ENCODE measurements at regions not wholly inside any gene's neighbourhood (a gene's known extent, or its start where the extent isn't known, plus 50 kb on each side); places are given as distances from the start of the nearest gene placed in this dataset.
"Not testable (repeated sequence)": the region's sequence is repeated elsewhere in the genome, so short reads cannot be mapped to it uniquely, and the experiment has no call there.

GRCh38 chr7:149714081-149714909, 59.1 kb downstream of the ZNF467 start:
- peak in 13 of 14 donors; percentile 18 to 90 (median 68) for DNase-seq

GRCh38 chr7:149713731-149714068, 59.7 kb downstream of the ZNF467 start:
- DNase-seq, result no peak

- no peak for DNase-seq
These were observed 60.2 kb downstream of the ZNF467 start for GRCh38 chr7:149713061-149713730.

GRCh38 chr7:149708026-149708425, 65.4 kb downstream of the ZNF467 start:
- DNase-seq, result no peak

- DNase-seq, result no peak
These were observed 65.9 kb downstream of the ZNF467 start for GRCh38 chr7:149707448-149707886.

- no peak for DNase-seq
These were observed 67.0 kb downstream of the ZNF467 start for GRCh38 chr7:149706398-149706797.

- no peak for DNase-seq
These were observed 68.9 kb downstream of the ZNF467 start for GRCh38 chr7:149704507-149704906.

- DNase-seq, result no peak
These were observed 70.2 kb downstream of the ZNF467 start for GRCh38 chr7:149703044-149703650.

GRCh38 chr7:149701495-149702240, 71.7 kb downstream of the ZNF467 start:
- DNase-seq, result no peak

GRCh38 chr7:149697767-149698166, 75.6 kb downstream of the ZNF467 start:
- not testable (repeated sequence) for DNase-seq

- no peak for DNase-seq
These were observed 77.1 kb downstream of the ZNF467 start for GRCh38 chr7:149696280-149696679.

- peak in 1 of 14 donors; percentile 21 for DNase-seq
These were observed 80.8 kb downstream of the ZNF467 start for GRCh38 chr7:149692557-149692982.

GRCh38 chr7:149692056-149692455, 81.3 kb downstream of the ZNF467 start:
- no peak for DNase-seq

GRCh38 chr7:149690688-149691446, 82.5 kb downstream of the ZNF467 start:
- no peak for DNase-seq

GRCh38 chr7:149689291-149689721, 84.1 kb downstream of the ZNF467 start:
- DNase-seq, result no peak

- DNase-seq, result no peak
These were observed 84.6 kb downstream of the ZNF467 start for GRCh38 chr7:149688836-149689235.

- DNase-seq, result not testable (repeated sequence)
These were observed 85.6 kb downstream of the ZNF467 start for GRCh38 chr7:149687820-149688219.

GRCh38 chr7:149686449-149686848, 86.9 kb downstream of the ZNF467 start:
- no peak for DNase-seq

- DNase-seq, result no peak
These were observed 87.4 kb downstream of the ZNF467 start for GRCh38 chr7:149686011-149686410.

GRCh38 chr7:149685455-149685854, 87.9 kb downstream of the ZNF467 start:
- DNase-seq, result no peak

GRCh38 chr7:149683898-149684297, 89.5 kb downstream of the ZNF467 start:
- no peak for DNase-seq

- DNase-seq, result no peak
These were observed 90.2 kb downstream of the ZNF467 start for GRCh38 chr7:149683181-149683580.
